ENCODE measurements at regions not wholly inside any gene's neighbourhood (a gene's known extent, or its start where the extent isn't known, plus 50 kb on each side); places are given as distances from the start of the nearest gene placed in this dataset.

DNA sequence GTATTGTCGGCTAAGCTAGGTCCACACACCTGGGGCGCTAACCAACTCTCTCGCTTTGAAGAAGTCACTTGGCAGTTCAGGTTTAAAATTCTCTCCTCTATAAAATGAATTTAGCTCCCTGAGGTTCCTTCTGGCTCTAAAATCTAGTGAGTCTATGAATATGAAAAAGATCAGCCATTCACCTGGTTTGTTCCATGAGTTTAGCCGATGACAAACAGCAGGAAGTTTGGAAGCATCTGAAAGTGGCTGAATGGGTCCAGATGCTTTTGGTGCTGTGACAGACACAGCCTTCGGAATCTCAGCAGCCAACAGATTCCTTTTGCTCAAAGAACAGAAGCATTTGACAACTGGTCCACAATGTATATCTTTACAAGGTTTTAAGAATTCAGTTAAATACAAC lies 73.4 kb upstream of the FOXN3 start:
- TF ChIP-seq SIN3A (IDR thresholded peaks at IDR 0.05; ENCODE audit: borderline replicate concordance, insufficient read depth, low read length) (no peak), TAF1 (IDR thresholded peaks at IDR 0.05; ENCODE audit: borderline replicate concordance, insufficient read depth, low read length) (no peak), FOXP2 (optimal IDR thresholded peaks at IDR 0.05; ENCODE audit: borderline replicate concordance, extremely low read depth, extremely low read length, insufficient read depth) (no peak), POLR2AphosphoS5 (IDR thresholded peaks at IDR 0.05; ENCODE audit: low read depth, low read length) (no peak)
- TF ChIP-seq, protein P1, sequence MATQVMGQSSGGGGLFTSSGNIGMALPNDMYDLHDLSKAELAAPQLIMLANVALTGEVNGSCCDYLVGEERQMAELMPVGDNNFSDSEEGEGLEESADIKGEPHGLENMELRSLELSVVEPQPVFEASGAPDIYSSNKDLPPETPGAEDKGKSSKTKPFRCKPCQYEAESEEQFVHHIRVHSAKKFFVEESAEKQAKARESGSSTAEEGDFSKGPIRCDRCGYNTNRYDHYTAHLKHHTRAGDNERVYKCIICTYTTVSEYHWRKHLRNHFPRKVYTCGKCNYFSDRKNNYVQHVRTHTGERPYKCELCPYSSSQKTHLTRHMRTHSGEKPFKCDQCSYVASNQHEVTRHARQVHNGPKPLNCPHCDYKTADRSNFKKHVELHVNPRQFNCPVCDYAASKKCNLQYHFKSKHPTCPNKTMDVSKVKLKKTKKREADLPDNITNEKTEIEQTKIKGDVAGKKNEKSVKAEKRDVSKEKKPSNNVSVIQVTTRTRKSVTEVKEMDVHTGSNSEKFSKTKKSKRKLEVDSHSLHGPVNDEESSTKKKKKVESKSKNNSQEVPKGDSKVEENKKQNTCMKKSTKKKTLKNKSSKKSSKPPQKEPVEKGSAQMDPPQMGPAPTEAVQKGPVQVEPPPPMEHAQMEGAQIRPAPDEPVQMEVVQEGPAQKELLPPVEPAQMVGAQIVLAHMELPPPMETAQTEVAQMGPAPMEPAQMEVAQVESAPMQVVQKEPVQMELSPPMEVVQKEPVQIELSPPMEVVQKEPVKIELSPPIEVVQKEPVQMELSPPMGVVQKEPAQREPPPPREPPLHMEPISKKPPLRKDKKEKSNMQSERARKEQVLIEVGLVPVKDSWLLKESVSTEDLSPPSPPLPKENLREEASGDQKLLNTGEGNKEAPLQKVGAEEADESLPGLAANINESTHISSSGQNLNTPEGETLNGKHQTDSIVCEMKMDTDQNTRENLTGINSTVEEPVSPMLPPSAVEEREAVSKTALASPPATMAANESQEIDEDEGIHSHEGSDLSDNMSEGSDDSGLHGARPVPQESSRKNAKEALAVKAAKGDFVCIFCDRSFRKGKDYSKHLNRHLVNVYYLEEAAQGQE (IDR thresholded peaks at IDR 0.05; ENCODE audit: insufficient read depth in 1 of 2, low read depth in 2 of 2, low read length in 2 of 2) = no peak

DNA sequence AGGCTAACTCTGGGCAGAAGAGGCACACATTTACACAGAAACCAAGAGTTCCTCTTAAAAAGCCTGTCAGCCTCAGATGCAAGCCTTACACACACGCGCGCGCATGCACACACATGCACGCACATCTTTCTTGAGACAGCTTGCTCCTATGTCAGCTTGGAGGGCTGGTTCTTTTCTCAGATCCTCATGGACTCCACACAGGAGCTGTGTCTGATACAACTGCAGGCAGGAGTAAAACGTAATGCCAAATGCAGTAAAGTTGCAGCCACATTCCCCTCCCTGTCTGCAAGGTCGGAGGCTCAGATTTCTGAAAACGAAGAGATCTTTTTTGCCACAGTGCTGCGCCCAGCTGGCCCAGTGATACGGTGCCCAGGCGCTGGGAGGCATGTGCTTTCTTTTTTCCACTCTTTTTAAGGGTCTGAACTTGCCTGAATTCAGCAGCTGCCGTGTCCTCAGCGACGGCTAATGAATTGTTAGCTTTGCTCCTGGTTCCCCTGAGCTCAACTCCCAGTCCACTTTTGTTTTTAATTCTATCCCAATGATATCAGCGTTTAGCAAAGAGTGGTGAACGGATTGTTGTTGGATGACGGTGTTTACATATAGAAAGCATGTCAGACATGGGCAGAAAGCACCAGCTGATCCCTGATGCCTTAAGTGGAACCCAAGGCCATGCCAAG lies 72.9 kb upstream of the FOXN3 start:
- TF ChIP-seq POLR2AphosphoS5 (IDR thresholded peaks at IDR 0.05; ENCODE audit: low read depth, low read length) = no peak
- no peak for TF ChIP-seq TAF1 (IDR thresholded peaks at IDR 0.05; ENCODE audit: borderline replicate concordance, insufficient read depth, low read length)
- no peak for TF ChIP-seq FOXP2 (optimal IDR thresholded peaks at IDR 0.05; ENCODE audit: borderline replicate concordance, extremely low read depth, extremely low read length, insufficient read depth)
- TF ChIP-seq SIN3A (IDR thresholded peaks at IDR 0.05; ENCODE audit: borderline replicate concordance, insufficient read depth, low read length) = no peak
- TF ChIP-seq, protein P1 (IDR thresholded peaks at IDR 0.05; ENCODE audit: insufficient read depth in 1 of 2, low read depth in 2 of 2, low read length in 2 of 2) = no peak

DNA sequence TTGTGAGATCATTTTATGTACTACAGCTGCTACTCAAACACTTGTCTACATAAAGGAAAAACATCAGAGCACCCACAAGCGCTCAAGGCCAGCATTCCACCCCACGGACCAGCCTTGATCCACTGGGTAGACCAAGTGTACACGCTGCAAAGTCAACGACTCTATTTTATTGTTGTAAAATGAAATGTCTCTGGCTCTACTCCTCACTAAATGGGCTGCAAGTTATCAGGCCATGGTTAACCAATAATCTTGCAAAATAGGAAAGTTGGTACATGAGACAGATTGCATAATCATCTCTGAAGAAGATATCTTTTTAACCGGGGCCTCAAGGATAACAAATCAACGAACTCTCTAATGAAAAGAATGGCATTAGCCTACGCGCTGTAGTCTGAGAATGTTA lies 69.9 kb upstream of the FOXN3 start:
- no peak for TF ChIP-seq FOXP2 (optimal IDR thresholded peaks at IDR 0.05; ENCODE audit: borderline replicate concordance, extremely low read depth, extremely low read length, insufficient read depth)
- no peak for TF ChIP-seq TAF1 (IDR thresholded peaks at IDR 0.05; ENCODE audit: borderline replicate concordance, insufficient read depth, low read length)
- no peak for TF ChIP-seq SIN3A (IDR thresholded peaks at IDR 0.05; ENCODE audit: borderline replicate concordance, insufficient read depth, low read length)
- no peak for TF ChIP-seq POLR2AphosphoS5 (IDR thresholded peaks at IDR 0.05; ENCODE audit: low read depth, low read length)
- TF ChIP-seq, protein P1 (IDR thresholded peaks at IDR 0.05; ENCODE audit: insufficient read depth in 1 of 2, low read depth in 2 of 2, low read length in 2 of 2) = no peak

GRCh38 chr14:89486505-89486904 lies 69.5 kb upstream of the FOXN3 start:
- TF ChIP-seq TAF1 (IDR thresholded peaks at IDR 0.05; ENCODE audit: borderline replicate concordance, insufficient read depth, low read length) (no peak), SIN3A (IDR thresholded peaks at IDR 0.05; ENCODE audit: borderline replicate concordance, insufficient read depth, low read length) (no peak), FOXP2 (optimal IDR thresholded peaks at IDR 0.05; ENCODE audit: borderline replicate concordance, extremely low read depth, extremely low read length, insufficient read depth) (no peak), POLR2AphosphoS5 (IDR thresholded peaks at IDR 0.05; ENCODE audit: low read depth, low read length) (no peak)
- TF ChIP-seq, protein P1 (IDR thresholded peaks at IDR 0.05; ENCODE audit: insufficient read depth in 1 of 2, low read depth in 2 of 2, low read length in 2 of 2) = no peak
